HCT116 (cell line): ENCODE measurements at regions not wholly inside any gene's neighbourhood (a gene's known extent, or its start where the extent isn't known, plus 50 kb on each side); places are given as distances from the start of the nearest gene placed in this dataset.

Experiments used
- CEBPB ChIP-seq: IDR thresholded peaks from 2 replicates; pipeline ENCODE4 v1.6.1; 2012; ENCODE audit warnings: low read depth
- EGR1 ChIP-seq: IDR thresholded peaks from 2 replicates; pipeline ENCODE4 v1.6.1; 2012; ENCODE audit warnings: low read depth
- EZH2 ChIP-seq: fragments of 200-600 bp; sonication (generic); IDR thresholded peaks from 2 replicates; pipeline ENCODE4 v1.6.1; 2017; ENCODE audit warnings: antibody characterized with exemption, mixed run types
- POLR2A ChIP-seq: IDR thresholded peaks from 2 replicates; pipeline ENCODE4 v1.7.0; 2011; ENCODE audit warnings: borderline replicate concordance; ENCODE audit not compliant: insufficient read depth, insufficient read length; ENCODE audit errors: extremely low read depth
- POLR2AphosphoS5 ChIP-seq: IDR thresholded peaks from 2 replicates; pipeline ENCODE4 v1.6.1; 2011; ENCODE audit warnings: mild to moderate bottlenecking, low read depth, low read length, moderate library complexity
- SIN3A ChIP-seq: IDR thresholded peaks from 2 replicates; pipeline ENCODE4 v1.6.1; 2012; ENCODE audit warnings: low read depth
- SP1 ChIP-seq: IDR thresholded peaks from 2 replicates; pipeline ENCODE4 v1.6.1; 2012; ENCODE audit warnings: low read depth
- SRF ChIP-seq: IDR thresholded peaks from 2 replicates; pipeline ENCODE4 v1.6.1; 2012; ENCODE audit warnings: low read depth
- YY1 ChIP-seq: IDR thresholded peaks from 2 replicates; pipeline ENCODE4 v1.6.1; 2011; ENCODE audit warnings: low read length, low read depth, moderate library complexity, mild to moderate bottlenecking; ENCODE audit not compliant: insufficient replicate concordance; ENCODE audit errors: extremely low read depth
- ZNF274 ChIP-seq: fragments of 200-500 bp; sonication (Bioruptor generic); IDR thresholded peaks from 2 replicates; pipeline ENCODE4 v1.6.1; 2014; ENCODE audit warnings: mild to moderate bottlenecking, low read depth, low read length, inconsistent platforms
- TF ChIP-seq, protein P1 (sequence below), 3 experiments: fragments of 200-600 bp in 1 of 3; sonication (generic) in 1 of 3; IDR thresholded peaks in 2 of 3; conservative IDR thresholded peaks in 1 of 3; 2 replicates each; pipeline ENCODE4 v1.5.1; 2012 to 2017; ENCODE audit warnings: low read depth in 2 of 3, low read length in 2 of 3, antibody characterized with exemption in 1 of 3, borderline replicate concordance in 1 of 3, control low read depth in 1 of 3, mild to moderate bottlenecking in 1 of 3, mixed read lengths in 1 of 3, mixed run types in 1 of 3, moderate library complexity in 1 of 3; ENCODE audit not compliant: insufficient read depth in 1 of 3
- TF ChIP-seq, protein P2 (sequence below): IDR thresholded peaks from 2 replicates; pipeline ENCODE4 v1.6.1; 2012; ENCODE audit warnings: low read depth
- TF ChIP-seq, protein P3 (sequence below): IDR thresholded peaks from 2 replicates; pipeline ENCODE4 v1.6.1; 2012

DNA sequence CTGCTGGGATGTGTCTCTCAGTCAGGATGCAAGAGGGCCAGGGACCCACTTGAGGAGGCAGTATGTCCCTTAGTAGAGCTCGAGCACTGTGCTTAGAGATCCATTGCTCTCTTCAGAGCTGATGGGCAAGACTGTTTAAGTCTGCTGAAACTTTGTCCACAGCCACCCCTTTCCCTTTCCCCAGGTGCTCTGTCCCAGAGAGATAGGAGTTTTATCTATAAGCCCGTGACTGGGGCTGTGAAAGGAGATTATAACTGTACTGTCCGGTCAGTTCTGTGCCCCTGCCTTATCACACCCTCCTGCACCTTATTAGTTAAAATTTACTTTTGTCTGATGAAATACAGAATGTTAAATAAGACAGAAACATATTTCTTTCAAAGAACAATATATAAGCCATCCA, 378.4 kb downstream of the PABPC4L start:
- TF ChIP-seq POLR2AphosphoS5 (no peak), EZH2 (no peak), POLR2A (no peak), SRF (no peak), SIN3A (no peak), SP1 (no peak), YY1 (no peak), CEBPB (no peak), EGR1 (no peak), ZNF274 (no peak)
- TF ChIP-seq, protein P1, sequence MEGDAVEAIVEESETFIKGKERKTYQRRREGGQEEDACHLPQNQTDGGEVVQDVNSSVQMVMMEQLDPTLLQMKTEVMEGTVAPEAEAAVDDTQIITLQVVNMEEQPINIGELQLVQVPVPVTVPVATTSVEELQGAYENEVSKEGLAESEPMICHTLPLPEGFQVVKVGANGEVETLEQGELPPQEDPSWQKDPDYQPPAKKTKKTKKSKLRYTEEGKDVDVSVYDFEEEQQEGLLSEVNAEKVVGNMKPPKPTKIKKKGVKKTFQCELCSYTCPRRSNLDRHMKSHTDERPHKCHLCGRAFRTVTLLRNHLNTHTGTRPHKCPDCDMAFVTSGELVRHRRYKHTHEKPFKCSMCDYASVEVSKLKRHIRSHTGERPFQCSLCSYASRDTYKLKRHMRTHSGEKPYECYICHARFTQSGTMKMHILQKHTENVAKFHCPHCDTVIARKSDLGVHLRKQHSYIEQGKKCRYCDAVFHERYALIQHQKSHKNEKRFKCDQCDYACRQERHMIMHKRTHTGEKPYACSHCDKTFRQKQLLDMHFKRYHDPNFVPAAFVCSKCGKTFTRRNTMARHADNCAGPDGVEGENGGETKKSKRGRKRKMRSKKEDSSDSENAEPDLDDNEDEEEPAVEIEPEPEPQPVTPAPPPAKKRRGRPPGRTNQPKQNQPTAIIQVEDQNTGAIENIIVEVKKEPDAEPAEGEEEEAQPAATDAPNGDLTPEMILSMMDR (IDR thresholded peaks at IDR 0.05 in 2 of 3, conservative IDR thresholded peaks at IDR 0.05 in 1 of 3; ENCODE audit: borderline replicate concordance in 1 of 3, insufficient read depth in 1 of 3, low read depth in 2 of 3, low read length in 2 of 3), result no peak
- TF ChIP-seq, protein P2, sequence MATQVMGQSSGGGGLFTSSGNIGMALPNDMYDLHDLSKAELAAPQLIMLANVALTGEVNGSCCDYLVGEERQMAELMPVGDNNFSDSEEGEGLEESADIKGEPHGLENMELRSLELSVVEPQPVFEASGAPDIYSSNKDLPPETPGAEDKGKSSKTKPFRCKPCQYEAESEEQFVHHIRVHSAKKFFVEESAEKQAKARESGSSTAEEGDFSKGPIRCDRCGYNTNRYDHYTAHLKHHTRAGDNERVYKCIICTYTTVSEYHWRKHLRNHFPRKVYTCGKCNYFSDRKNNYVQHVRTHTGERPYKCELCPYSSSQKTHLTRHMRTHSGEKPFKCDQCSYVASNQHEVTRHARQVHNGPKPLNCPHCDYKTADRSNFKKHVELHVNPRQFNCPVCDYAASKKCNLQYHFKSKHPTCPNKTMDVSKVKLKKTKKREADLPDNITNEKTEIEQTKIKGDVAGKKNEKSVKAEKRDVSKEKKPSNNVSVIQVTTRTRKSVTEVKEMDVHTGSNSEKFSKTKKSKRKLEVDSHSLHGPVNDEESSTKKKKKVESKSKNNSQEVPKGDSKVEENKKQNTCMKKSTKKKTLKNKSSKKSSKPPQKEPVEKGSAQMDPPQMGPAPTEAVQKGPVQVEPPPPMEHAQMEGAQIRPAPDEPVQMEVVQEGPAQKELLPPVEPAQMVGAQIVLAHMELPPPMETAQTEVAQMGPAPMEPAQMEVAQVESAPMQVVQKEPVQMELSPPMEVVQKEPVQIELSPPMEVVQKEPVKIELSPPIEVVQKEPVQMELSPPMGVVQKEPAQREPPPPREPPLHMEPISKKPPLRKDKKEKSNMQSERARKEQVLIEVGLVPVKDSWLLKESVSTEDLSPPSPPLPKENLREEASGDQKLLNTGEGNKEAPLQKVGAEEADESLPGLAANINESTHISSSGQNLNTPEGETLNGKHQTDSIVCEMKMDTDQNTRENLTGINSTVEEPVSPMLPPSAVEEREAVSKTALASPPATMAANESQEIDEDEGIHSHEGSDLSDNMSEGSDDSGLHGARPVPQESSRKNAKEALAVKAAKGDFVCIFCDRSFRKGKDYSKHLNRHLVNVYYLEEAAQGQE, result no peak
- TF ChIP-seq, protein P3, sequence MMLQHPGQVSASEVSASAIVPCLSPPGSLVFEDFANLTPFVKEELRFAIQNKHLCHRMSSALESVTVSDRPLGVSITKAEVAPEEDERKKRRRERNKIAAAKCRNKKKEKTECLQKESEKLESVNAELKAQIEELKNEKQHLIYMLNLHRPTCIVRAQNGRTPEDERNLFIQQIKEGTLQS, result no peak
